Esophagus muscularis mucosa (tissue), 3 donors: ENCODE measurements at regions not wholly inside any gene's neighbourhood (a gene's known extent, or its start where the extent isn't known, plus 50 kb on each side); places are given as distances from the start of the nearest gene placed in this dataset.

Source experiments
- POLR2AphosphoS5 ChIP-seq, 2 donors: sonication (generic); formaldehyde crosslinking; IDR thresholded peaks; one replicate each; pipeline ENCODE4 v1.6.1; 2017; ENCODE audit warnings: antibody characterized with exemption in 2 of 2
- TF ChIP-seq, protein P1 (sequence below), 3 experiments: fragments of 200-600 bp in 2 of 3; fragments of 450-650 bp in 1 of 3; sonication (generic) in 2 of 3; IDR thresholded peaks; one replicate each; pipeline ENCODE4 v1.5.1; 2017 to 2019; ENCODE audit warnings: antibody characterized with exemption in 3 of 3, mild to moderate bottlenecking in 2 of 3, moderate library complexity in 1 of 3

DNA sequence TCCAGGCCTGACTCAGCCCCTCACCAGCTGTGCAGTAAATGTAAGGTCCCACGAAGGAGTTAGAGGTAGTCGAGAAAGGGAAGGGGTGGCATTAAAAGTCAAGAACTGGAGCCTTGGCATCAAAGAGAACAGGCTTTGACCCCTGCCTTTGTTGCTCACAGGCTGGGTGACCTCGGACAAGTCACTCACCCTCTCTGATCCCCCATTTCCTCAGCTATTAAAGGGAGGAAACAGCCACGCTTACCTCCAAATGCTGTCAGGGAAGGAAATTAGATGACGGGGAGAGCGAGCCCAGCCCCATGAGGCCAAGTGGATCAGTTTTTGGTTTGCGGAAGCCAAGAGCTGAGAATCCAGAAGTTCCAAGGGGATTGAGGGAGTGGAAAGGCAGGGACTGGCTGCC lies 104.9 kb upstream of the MYL2 start:
- TF ChIP-seq, protein P1, sequence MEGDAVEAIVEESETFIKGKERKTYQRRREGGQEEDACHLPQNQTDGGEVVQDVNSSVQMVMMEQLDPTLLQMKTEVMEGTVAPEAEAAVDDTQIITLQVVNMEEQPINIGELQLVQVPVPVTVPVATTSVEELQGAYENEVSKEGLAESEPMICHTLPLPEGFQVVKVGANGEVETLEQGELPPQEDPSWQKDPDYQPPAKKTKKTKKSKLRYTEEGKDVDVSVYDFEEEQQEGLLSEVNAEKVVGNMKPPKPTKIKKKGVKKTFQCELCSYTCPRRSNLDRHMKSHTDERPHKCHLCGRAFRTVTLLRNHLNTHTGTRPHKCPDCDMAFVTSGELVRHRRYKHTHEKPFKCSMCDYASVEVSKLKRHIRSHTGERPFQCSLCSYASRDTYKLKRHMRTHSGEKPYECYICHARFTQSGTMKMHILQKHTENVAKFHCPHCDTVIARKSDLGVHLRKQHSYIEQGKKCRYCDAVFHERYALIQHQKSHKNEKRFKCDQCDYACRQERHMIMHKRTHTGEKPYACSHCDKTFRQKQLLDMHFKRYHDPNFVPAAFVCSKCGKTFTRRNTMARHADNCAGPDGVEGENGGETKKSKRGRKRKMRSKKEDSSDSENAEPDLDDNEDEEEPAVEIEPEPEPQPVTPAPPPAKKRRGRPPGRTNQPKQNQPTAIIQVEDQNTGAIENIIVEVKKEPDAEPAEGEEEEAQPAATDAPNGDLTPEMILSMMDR (IDR thresholded peaks at IDR 0.05) = no peak
- no peak for TF ChIP-seq POLR2AphosphoS5 (IDR thresholded peaks at IDR 0.05)
